H1 (cell line): ENCODE measurements at regions not wholly inside any gene's neighbourhood (a gene's known extent, or its start where the extent isn't known, plus 50 kb on each side); places are given as distances from the start of the nearest gene placed in this dataset.
A peak's percentile ranks its signal among the peaks of the same experiment; 100 is the strongest.

Experiments
- CTCF ChIA-PET: fragments of 300-600 bp; sonication (Branson Sonifier 250); formaldehyde crosslinking; loops from one replicate; lab custom pipeline; 2021; ENCODE audit not compliant: partially characterized antibody; lab: Charles Lee
- POLR2A ChIA-PET: fragments of 300-600 bp; sonication (Branson Sonifier 250); formaldehyde crosslinking; loops from one replicate; lab custom pipeline; 2021; ENCODE audit warnings: inconsistent platforms; ENCODE audit not compliant: partially characterized antibody; lab: Charles Lee
- DNase-seq, 2 experiments: peaks; one replicate each; pipeline versions ENCODE4 v3.0.0 to v3.0.0-alpha.2; 2010 to 2022; ENCODE audit warnings: low spot score in 2 of 2, low read depth in 1 of 2, mixed read lengths in 1 of 2
- FAIRE-seq: peaks from 2 replicates; lab custom pipeline; 2011; peaks lifted over from hg19 to GRCh38; lab: Jason Lieb, UNC
- H2AFZ ChIP-seq: 2 replicates; pipeline ENCODE4 v1.8.1; 2012; ENCODE audit warnings: low read length, inconsistent platforms
- H2AK5ac ChIP-seq: 2 replicates; pipeline ENCODE4 v1.6.1; 2013; ENCODE audit warnings: low read depth, low read length
- H2BK120ac ChIP-seq: replicated peaks from 2 replicates; pipeline ENCODE3; 2013; ENCODE audit warnings: low read depth, low read length, inconsistent platforms
- H2BK12ac ChIP-seq: 2 replicates; pipeline ENCODE4 v1.6.1; 2013; ENCODE audit warnings: low read depth, low read length
- H2BK15ac ChIP-seq: 2 replicates; pipeline ENCODE4 v1.6.1; 2013; ENCODE audit warnings: low read length
- H2BK20ac ChIP-seq: 2 replicates; pipeline ENCODE4 v1.6.1; 2013; ENCODE audit warnings: low read length
- H2BK5ac ChIP-seq: 2 replicates; pipeline ENCODE4 v1.6.1; 2013; ENCODE audit warnings: low read depth, low read length
- H3K14ac ChIP-seq: 2 replicates; pipeline ENCODE4 v1.6.1; 2013; ENCODE audit warnings: inconsistent platforms; ENCODE audit not compliant: insufficient read length
- H3K18ac ChIP-seq: 2 replicates; pipeline ENCODE4 v1.6.1; 2013; ENCODE audit warnings: low read length; ENCODE audit errors: extremely low read depth
- H3K23ac ChIP-seq: 2 replicates; pipeline ENCODE4 v1.6.1; 2013; ENCODE audit warnings: inconsistent platforms; ENCODE audit not compliant: insufficient read length
- H3K23me2 ChIP-seq: 2 replicates; pipeline ENCODE4 v1.6.1; 2013; ENCODE audit warnings: low read depth, low read length
- H3K27ac ChIP-seq: 2 replicates; pipeline ENCODE4 v1.6.1; 2011; ENCODE audit warnings: low read depth, low read length, inconsistent platforms
- H3K27me3 ChIP-seq, 4 experiments: replicated peaks in 1 of 4; 1 replicate in 1 of 4; 2 replicates in 3 of 4; pipeline versions ENCODE4 v1.6.1 to v1.8.1; 2011 to 2013; ENCODE audit warnings: low read length in 3 of 4, mild to moderate bottlenecking in 3 of 4, inconsistent platforms in 2 of 4, mixed read lengths in 2 of 4, moderate library complexity in 1 of 4; ENCODE audit not compliant: control insufficient read depth in 3 of 4, insufficient read depth in 3 of 4; ENCODE audit errors: extremely low read depth in 1 of 4
- H3K36me3 ChIP-seq, 4 experiments: 2 replicates each; pipeline versions ENCODE4 v1.6.1 to v1.8.1; 2011 to 2013; ENCODE audit warnings: mild to moderate bottlenecking in 4 of 4, low read length in 3 of 4, moderate library complexity in 2 of 4, control low read depth in 1 of 4, inconsistent platforms in 1 of 4; ENCODE audit not compliant: insufficient read depth in 4 of 4, control insufficient read depth in 2 of 4
- H3K4ac ChIP-seq: replicated peaks from 2 replicates; pipeline ENCODE3; 2013; ENCODE audit warnings: low read length, low read depth, mixed read lengths, inconsistent platforms; ENCODE audit not compliant: insufficient read length
- H3K4me1 ChIP-seq, 4 experiments: replicated peaks in 1 of 4; 1 replicate in 1 of 4; 2 replicates in 3 of 4; pipeline versions ENCODE4 v1.6.1 to v1.8.1; 2011 to 2013; ENCODE audit warnings: low read length in 3 of 4, inconsistent platforms in 2 of 4, mixed read lengths in 1 of 4; ENCODE audit not compliant: insufficient read depth in 4 of 4, control insufficient read depth in 3 of 4
- H3K4me2 ChIP-seq, 2 experiments: 2 replicates each; pipeline versions ENCODE4 v1.6.1 to v1.8.1; 2011 to 2013; ENCODE audit warnings: low read depth in 2 of 2, low read length in 2 of 2, control low read depth in 1 of 2, inconsistent platforms in 1 of 2, mild to moderate bottlenecking in 1 of 2; ENCODE audit not compliant: insufficient read depth in 1 of 2
- H3K4me3 ChIP-seq, 4 experiments: fragments of 200-600, 300-600 bp in 1 of 4; sonication (generic), shearing (Covaris generic), sonication (Bioruptor Twin) in 1 of 4; 2 replicates each; pipeline versions ENCODE4 v1.5.1 to v1.8.1; 2011 to 2016; ENCODE audit warnings: low read length in 4 of 4, low read depth in 3 of 4, control low read depth in 2 of 4, inconsistent platforms in 2 of 4, mild to moderate bottlenecking in 2 of 4, mixed read lengths in 1 of 4, moderate library complexity in 1 of 4; ENCODE audit not compliant: insufficient read depth in 2 of 4; ENCODE audit errors: extremely low read depth in 1 of 4
- H3K56ac ChIP-seq: replicated peaks from 2 replicates; pipeline ENCODE3; 2013; ENCODE audit warnings: low read depth, mild to moderate bottlenecking, mixed read lengths, low read length, inconsistent platforms; ENCODE audit not compliant: insufficient read length
- H3K79me1 ChIP-seq: 2 replicates; pipeline ENCODE4 v1.6.1; 2013; ENCODE audit warnings: low read depth, low read length, control low read depth
- H3K79me2 ChIP-seq, 2 experiments: 2 replicates each; pipeline versions ENCODE4 v1.6.1 to v1.8.1; 2012 to 2013; ENCODE audit warnings: low read length in 2 of 2, mild to moderate bottlenecking in 2 of 2, inconsistent platforms in 1 of 2; ENCODE audit not compliant: insufficient read depth in 2 of 2, control insufficient read depth in 1 of 2
- H3K9ac ChIP-seq, 4 experiments: replicated peaks in 1 of 4; 1 replicate in 1 of 4; 2 replicates in 3 of 4; pipeline versions ENCODE4 v1.6.1 to v1.8.1; 2011 to 2013; ENCODE audit warnings: low read depth in 3 of 4, low read length in 3 of 4, control low read depth in 2 of 4, mild to moderate bottlenecking in 2 of 4, moderate library complexity in 2 of 4, inconsistent platforms in 1 of 4; ENCODE audit errors: extremely low read depth in 1 of 4
- H3K9me3 ChIP-seq, 2 experiments: 2 replicates each; pipeline versions ENCODE4 v1.6.1 to v1.8.1; 2012 to 2013; ENCODE audit warnings: mild to moderate bottlenecking in 2 of 2, moderate library complexity in 2 of 2, control low read depth in 1 of 2, inconsistent platforms in 1 of 2, low read depth in 1 of 2, low read length in 1 of 2, mixed read lengths in 1 of 2; ENCODE audit not compliant: insufficient read depth in 2 of 2
- H4K20me1 ChIP-seq, 2 experiments: replicated peaks in 1 of 2; 2 replicates each; pipeline versions ENCODE3 to v1.8.1; 2011 to 2013; ENCODE audit warnings: inconsistent platforms in 2 of 2, low read length in 2 of 2, mild to moderate bottlenecking in 1 of 2; ENCODE audit not compliant: insufficient read depth in 2 of 2, control insufficient read depth in 1 of 2
- H4K5ac ChIP-seq: 2 replicates; pipeline ENCODE4 v1.6.1; 2013; ENCODE audit warnings: low read length, low read depth, mixed read lengths, inconsistent platforms; ENCODE audit not compliant: insufficient read length
- H4K8ac ChIP-seq: 2 replicates; pipeline ENCODE4 v1.8.0; 2013; ENCODE audit warnings: mild to moderate bottlenecking, moderate library complexity, low read length, inconsistent platforms; ENCODE audit not compliant: insufficient read depth; ENCODE audit errors: extremely low read depth
- H4K91ac ChIP-seq: replicated peaks from 2 replicates; pipeline ENCODE3; 2013; ENCODE audit warnings: low read length, mixed read lengths, inconsistent platforms; ENCODE audit not compliant: insufficient read length
- BCL11A ChIP-seq, 2 experiments: IDR thresholded peaks; one replicate each; pipeline ENCODE4 v1.6.1; 2011; ENCODE audit warnings: low read depth in 2 of 2, low read length in 2 of 2, mild to moderate bottlenecking in 2 of 2
- CTBP2 ChIP-seq: IDR thresholded peaks from 2 replicates; pipeline ENCODE4 v1.7.0; 2011; ENCODE audit warnings: borderline replicate concordance, mild to moderate bottlenecking, moderate library complexity, mixed read lengths, low read length; ENCODE audit not compliant: insufficient read depth, insufficient read length
- HDAC2 ChIP-seq, 2 experiments: fragments of 300-600 bp in 1 of 2; sonication (generic) in 1 of 2; IDR thresholded peaks; 2 replicates each; pipeline ENCODE4 v1.6.1; 2011 to 2012; ENCODE audit warnings: low read depth in 2 of 2, low read length in 2 of 2, mild to moderate bottlenecking in 2 of 2, moderate library complexity in 2 of 2, borderline replicate concordance in 1 of 2, inconsistent platforms in 1 of 2
- JUN ChIP-seq: IDR thresholded peaks from 2 replicates; pipeline ENCODE4 v1.6.1; 2011; ENCODE audit warnings: low read depth, mild to moderate bottlenecking, improper control_type of control experiment, low read length
- KDM4A ChIP-seq: IDR thresholded peaks from one replicate; pipeline ENCODE4 v1.7.1; 2012; ENCODE audit warnings: low read depth, mild to moderate bottlenecking, moderate library complexity, low read length, inconsistent platforms; ENCODE audit not compliant: severe bottlenecking
- SAP30 ChIP-seq: fragments of 300-600 bp; sonication (generic); IDR thresholded peaks from 2 replicates; pipeline ENCODE4 v1.7.1; 2012; ENCODE audit warnings: low read length, moderate library complexity, mild to moderate bottlenecking, inconsistent platforms; ENCODE audit not compliant: insufficient read depth, insufficient replicate concordance
- SIN3A ChIP-seq, 2 experiments: IDR thresholded peaks in 1 of 2; conservative IDR thresholded peaks in 1 of 2; 2 replicates each; pipeline ENCODE4 v1.6.1; 2011 to 2012; ENCODE audit warnings: low read length in 2 of 2, improper control_type of control experiment in 1 of 2, low read depth in 1 of 2, mild to moderate bottlenecking in 1 of 2
- SIRT6 ChIP-seq: IDR thresholded peaks from one replicate; pipeline ENCODE4 v1.7.1; 2012; ENCODE audit warnings: low read length, inconsistent platforms
- SIX5 ChIP-seq: IDR thresholded peaks from 2 replicates; pipeline ENCODE4 v1.6.1; 2011; ENCODE audit warnings: mild to moderate bottlenecking, low read depth, low read length
- SP2 ChIP-seq: IDR thresholded peaks from 2 replicates; pipeline ENCODE4 v1.6.1; 2012; ENCODE audit warnings: mild to moderate bottlenecking, low read length, inconsistent platforms
- TAF1 ChIP-seq: IDR thresholded peaks from 2 replicates; pipeline ENCODE4 v1.6.1; 2011; ENCODE audit warnings: mild to moderate bottlenecking, low read depth, low read length
- TBP ChIP-seq: IDR thresholded peaks from 2 replicates; pipeline ENCODE4 v1.6.1; 2011; ENCODE audit warnings: low read depth, low read length, improper control_type of control experiment
- TCF12 ChIP-seq: IDR thresholded peaks from 2 replicates; pipeline ENCODE4 v1.6.1; 2011; ENCODE audit warnings: low read depth, mild to moderate bottlenecking, low read length
- USF2 ChIP-seq: IDR thresholded peaks from 2 replicates; pipeline ENCODE4 v1.6.1; 2011; ENCODE audit warnings: low read length, improper control_type of control experiment
- WGBS, 2 experiments: shearing (Covaris generic) in 1 of 2; methylation state at CpG; one replicate each; pipeline versions ENCODE4 v1.1.6 to v1.1.7; 2013 to 2015; ENCODE audit warnings: low lambda C conversion rate in 2 of 2, mixed read lengths in 2 of 2, inconsistent platforms in 1 of 2, low coverage in 1 of 2, missing lambda C conversion rate in 1 of 2; ENCODE audit not compliant: insufficient replicate concordance in 2 of 2, insufficient coverage in 1 of 2, insufficient read length in 1 of 2; ENCODE audit errors: extremely low coverage in 1 of 2, missing lambda C conversion rate in 1 of 2; 5-methylcytosine and 5-hydroxymethylcytosine counted together

- Histone ChIP-seq H3K18ac (no peak overlapping the region), H3K4me2 (no peak overlapping the region), H3K27me3 (no peaks in the 10 kb centered on the region), H3K9me3 (peaks cover 0 to 6% of the 10 kb centered on the region in 2 experiments; a peak in 2 of 4 replicates), H2BK20ac (no peak overlapping the region), H3K4me3 (no peak overlapping the region), H3K56ac (no peak overlapping the region), H2AK5ac (no peak overlapping the region), H3K9ac (no peak overlapping the region), H3K4me1 (peaks cover 0 to 2% (median 0%) of the 10 kb centered on the region in 4 experiments; a peak in 1 of 7 replicates), H3K79me1 (no peaks in the 10 kb centered on the region), H3K36me3 (no peaks in the 10 kb centered on the region), H3K23me2 (no peaks in the 10 kb centered on the region), H4K91ac (no peak overlapping the region), H3K23ac (no peak overlapping the region), H2BK120ac (no peak overlapping the region), H2BK5ac (no peak overlapping the region), H4K5ac (no peak overlapping the region), H3K27ac (no peak overlapping the region), H2BK15ac (no peak overlapping the region), H3K79me2 (no peaks in the 10 kb centered on the region), H2BK12ac (no peak overlapping the region), H4K8ac (no peak overlapping the region), H3K4ac (no peak overlapping the region), H4K20me1 (no peaks in the 10 kb centered on the region), H3K14ac (no peak overlapping the region), H2AFZ (no peak overlapping the region)
- CTCF ChIA-PET, result no interaction called here
- FAIRE-seq, result no peak
- WGBS, 2 experiments, result 94% methylated on average over 11 of the region's 11 CpGs; no CpG with 5 or more reads in 1 of the 2 experiments
- POLR2A ChIA-PET, result no interaction called here
- peak in 1 of 2 experiments; percentile 17 for DNase-seq
- TF ChIP-seq SIX5 (no peak), SIRT6 (no peak), SAP30 (no peak), HDAC2 (IDR thresholded peaks at IDR 0.05; ENCODE audit: borderline replicate concordance in 1 of 2, low read depth in 2 of 2, low read length in 2 of 2) (no peak), TBP (no peak), JUN (no peak), TAF1 (no peak), TCF12 (no peak), USF2 (no peak), BCL11A (IDR thresholded peaks at IDR 0.05; ENCODE audit: low read depth in 2 of 2, low read length in 2 of 2) (no peak), CTBP2 (no peak), KDM4A (no peak), SP2 (no peak), SIN3A (conservative IDR thresholded peaks at IDR 0.05 in 1 of 2, IDR thresholded peaks at IDR 0.05 in 1 of 2; ENCODE audit: low read depth in 1 of 2, low read length in 2 of 2) (no peak)
These were observed 857.9 kb downstream of the TBC1D22A start for GRCh38 chr22:47620391-47620790.
